Activated CD4-positive, alpha-beta memory T cell treated with anti-CD3 and anti-CD28 coated beads for 36 hours (primary cell): ENCODE measurements at regions not wholly inside any gene's neighbourhood (a gene's known extent, or its start where the extent isn't known, plus 50 kb on each side); places are given as distances from the start of the nearest gene placed in this dataset.

Experiments used
- CTCF ChIA-PET: fragments of 350-600 bp; sonication (Branson Sonifier 250); formaldehyde crosslinking; loops from one replicate; lab custom pipeline; 2021; ENCODE audit warnings: antibody characterized with exemption, inconsistent platforms; lab: Charles Lee
- POLR2A ChIA-PET: fragments of 350-600 bp; sonication (Branson Sonifier 250); formaldehyde crosslinking; loops from one replicate; lab custom pipeline; 2021; ENCODE audit warnings: antibody characterized with exemption; lab: Charles Lee
- DNase-seq: peaks from one replicate; pipeline ENCODE4 v3.0.0-alpha.2; 2020
- H3K27ac Mint-ChIP-seq: one replicate; pipeline ENCODE4 v1.8.0; 2021; ENCODE audit warnings: mixed read lengths
- H3K27me3 Mint-ChIP-seq: one replicate; pipeline ENCODE4 v1.8.0; 2021; ENCODE audit warnings: mixed read lengths
- H3K36me3 Mint-ChIP-seq: one replicate; pipeline ENCODE4 v1.8.0; 2021; ENCODE audit warnings: mixed read lengths
- H3K4me1 Mint-ChIP-seq: one replicate; pipeline ENCODE4 v1.8.0; 2021; ENCODE audit warnings: low read depth, mixed read lengths
- H3K4me3 Mint-ChIP-seq: one replicate; pipeline ENCODE4 v1.8.0; 2021; ENCODE audit warnings: mild to moderate bottlenecking, mixed read lengths
- H3K9me3 Mint-ChIP-seq: one replicate; pipeline ENCODE4 v1.8.0; 2021; ENCODE audit warnings: mixed read lengths
- intact Hi-C: fragments of 100-400 bp; cut with micrococcal nuclease; formaldehyde crosslinking; loops from one replicate; pipeline ENCODE4 v1.15.1; 2023

- intact Hi-C loops = loop anchor here (1.0 to 5.0 kb wide), 2 partner anchors 333 to 421 kb away; no protein-coding TSS in a partner anchor
- peaks cover 6% of the 10 kb centered on the region for H3K4me1 Mint-ChIP-seq
- H3K4me3 Mint-ChIP-seq = no peak overlapping the region
- H3K27me3 Mint-ChIP-seq = peaks cover 14% of the 10 kb centered on the region
- H3K36me3 Mint-ChIP-seq = no peaks in the 10 kb centered on the region
- H3K9me3 Mint-ChIP-seq = no peaks in the 10 kb centered on the region
- no peak overlapping the region for H3K27ac Mint-ChIP-seq
- DNase-seq = peak; percentile 82
- POLR2A ChIA-PET = no interaction called here
- CTCF ChIA-PET = interaction anchor here (0.6 to 1.4 kb wide), 5 partner anchors 9 to 421 kb away, joined by 3 to 4 read pairs (median 3); no protein-coding TSS in a partner anchor
These were observed 142.5 kb upstream of the TCERG1L start for GRCh38 chr10:131453721-131454634.

GRCh38 chr10:131456411-131456810 is 144.9 kb upstream of the TCERG1L start:
- peaks cover 14% of the 10 kb centered on the region for H3K27me3 Mint-ChIP-seq
- CTCF ChIA-PET = no interaction called here
- intact Hi-C loops = no loop called here
- POLR2A ChIA-PET = no interaction called here
- DNase-seq = no peak
- H3K36me3 Mint-ChIP-seq = no peaks in the 10 kb centered on the region
- peaks cover 6% of the 10 kb centered on the region for H3K4me1 Mint-ChIP-seq
- H3K4me3 Mint-ChIP-seq = no peak overlapping the region
- no peaks in the 10 kb centered on the region for H3K9me3 Mint-ChIP-seq
- H3K27ac Mint-ChIP-seq = no peak overlapping the region

- POLR2A ChIA-PET = no interaction called here
- H3K36me3 Mint-ChIP-seq = no peaks in the 10 kb centered on the region
- no peaks in the 10 kb centered on the region for H3K4me1 Mint-ChIP-seq
- no peaks in the 10 kb centered on the region for H3K9me3 Mint-ChIP-seq
- intact Hi-C loops = no loop called here
- no peak overlapping the region for H3K4me3 Mint-ChIP-seq
- H3K27ac Mint-ChIP-seq = no peak overlapping the region
- no peaks in the 10 kb centered on the region for H3K27me3 Mint-ChIP-seq
- no peak for DNase-seq
- CTCF ChIA-PET = no interaction called here
These were observed 149.6 kb upstream of the TCERG1L start for GRCh38 chr10:131461093-131461492.

- CTCF ChIA-PET = no interaction called here
- no peaks in the 10 kb centered on the region for H3K36me3 Mint-ChIP-seq
These were observed 153.3 kb upstream of the TCERG1L start for GRCh38 chr10:131464789-131465188.

GRCh38 chr10:131469551-131469950 is 158.0 kb upstream of the TCERG1L start:
- intact Hi-C loops = no loop called here
- no peak for DNase-seq
- Mint-ChIP-seq H3K27me3 (no peaks in the 10 kb centered on the region), H3K4me1 (no peaks in the 10 kb centered on the region), H3K36me3 (no peaks in the 10 kb centered on the region), H3K27ac (no peak overlapping the region), H3K4me3 (no peak overlapping the region), H3K9me3 (no peaks in the 10 kb centered on the region)
- CTCF ChIA-PET = no interaction called here
- POLR2A ChIA-PET = no interaction called here

More at GRCh38 chr10:131464789-131465188, 153.3 kb upstream of the TCERG1L start:
- POLR2A ChIA-PET = no interaction called here
- intact Hi-C loops = no loop called here
- no peak overlapping the region for H3K27ac Mint-ChIP-seq
- no peaks in the 10 kb centered on the region for H3K9me3 Mint-ChIP-seq
- no peak for DNase-seq
- no peaks in the 10 kb centered on the region for H3K4me1 Mint-ChIP-seq
- no peaks in the 10 kb centered on the region for H3K27me3 Mint-ChIP-seq
- H3K4me3 Mint-ChIP-seq = no peak overlapping the region

- Mint-ChIP-seq H3K27ac (no peak overlapping the region), H3K4me1 (no peaks in the 10 kb centered on the region), H3K4me3 (no peak overlapping the region), H3K9me3 (no peaks in the 10 kb centered on the region), H3K27me3 (no peaks in the 10 kb centered on the region), H3K36me3 (no peaks in the 10 kb centered on the region)
- no peak for DNase-seq
- POLR2A ChIA-PET = no interaction called here
- intact Hi-C loops = no loop called here
- CTCF ChIA-PET = no interaction called here
These were observed 162.1 kb upstream of the TCERG1L start for GRCh38 chr10:131473645-131474044.

- Mint-ChIP-seq H3K9me3 (no peaks in the 10 kb centered on the region), H3K4me1 (no peaks in the 10 kb centered on the region), H3K4me3 (no peak overlapping the region), H3K27me3 (no peaks in the 10 kb centered on the region), H3K36me3 (no peaks in the 10 kb centered on the region), H3K27ac (no peak overlapping the region)
- intact Hi-C loops = no loop called here
- ChIA-PET POLR2A (no interaction called here), CTCF (no interaction called here)
- no peak for DNase-seq
These were observed 162.9 kb upstream of the TCERG1L start for GRCh38 chr10:131474416-131474815.

- CTCF ChIA-PET = no interaction called here
- no peaks in the 10 kb centered on the region for H3K4me1 Mint-ChIP-seq
These were observed 163.5 kb upstream of the TCERG1L start for GRCh38 chr10:131475043-131475442.

GRCh38 chr10:131475803-131476202 is 164.3 kb upstream of the TCERG1L start:
- ChIA-PET CTCF (no interaction called here), POLR2A (no interaction called here)
- intact Hi-C loops = no loop called here
- Mint-ChIP-seq H3K36me3 (no peaks in the 10 kb centered on the region), H3K27ac (no peak overlapping the region), H3K4me1 (no peaks in the 10 kb centered on the region), H3K4me3 (no peak overlapping the region), H3K9me3 (no peaks in the 10 kb centered on the region), H3K27me3 (no peaks in the 10 kb centered on the region)
- DNase-seq = no peak

More at GRCh38 chr10:131475043-131475442, 163.5 kb upstream of the TCERG1L start:
- intact Hi-C loops = no loop called here
- Mint-ChIP-seq H3K4me3 (no peak overlapping the region), H3K9me3 (no peaks in the 10 kb centered on the region), H3K27me3 (no peaks in the 10 kb centered on the region), H3K27ac (no peak overlapping the region), H3K36me3 (no peaks in the 10 kb centered on the region)
- no peak for DNase-seq
- POLR2A ChIA-PET = no interaction called here

GRCh38 chr10:131477457-131478121 is 166.1 kb upstream of the TCERG1L start:
- H3K4me1 Mint-ChIP-seq = no peaks in the 10 kb centered on the region

GRCh38 chr10:131478377-131478989 is 167.0 kb upstream of the TCERG1L start:
- Mint-ChIP-seq H3K9me3 (no peaks in the 10 kb centered on the region), H3K4me1 (no peaks in the 10 kb centered on the region), H3K4me3 (no peak overlapping the region), H3K36me3 (no peaks in the 10 kb centered on the region), H3K27ac (no peak overlapping the region), H3K27me3 (no peaks in the 10 kb centered on the region)
- POLR2A ChIA-PET = no interaction called here
- intact Hi-C loops = no loop called here
- DNase-seq = no peak
- CTCF ChIA-PET = no interaction called here

More at GRCh38 chr10:131477457-131478121, 166.1 kb upstream of the TCERG1L start:
- Mint-ChIP-seq H3K9me3 (no peaks in the 10 kb centered on the region), H3K27ac (no peak overlapping the region), H3K4me3 (no peak overlapping the region), H3K36me3 (no peaks in the 10 kb centered on the region), H3K27me3 (no peaks in the 10 kb centered on the region)
- ChIA-PET POLR2A (no interaction called here), CTCF (no interaction called here)
- DNase-seq = no peak
- intact Hi-C loops = no loop called here

- Mint-ChIP-seq H3K36me3 (no peaks in the 10 kb centered on the region), H3K9me3 (no peaks in the 10 kb centered on the region), H3K27ac (no peak overlapping the region), H3K27me3 (no peaks in the 10 kb centered on the region), H3K4me3 (no peak overlapping the region), H3K4me1 (no peaks in the 10 kb centered on the region)
- DNase-seq = no peak
- ChIA-PET POLR2A (no interaction called here), CTCF (no interaction called here)
- intact Hi-C loops = no loop called here
These were observed 168.5 kb upstream of the TCERG1L start for GRCh38 chr10:131480066-131480465.
